ENCODE measurements at regions not wholly inside any gene's neighbourhood (a gene's known extent, or its start where the extent isn't known, plus 50 kb on each side); places are given as distances from the start of the nearest gene placed in this dataset.

DNA sequence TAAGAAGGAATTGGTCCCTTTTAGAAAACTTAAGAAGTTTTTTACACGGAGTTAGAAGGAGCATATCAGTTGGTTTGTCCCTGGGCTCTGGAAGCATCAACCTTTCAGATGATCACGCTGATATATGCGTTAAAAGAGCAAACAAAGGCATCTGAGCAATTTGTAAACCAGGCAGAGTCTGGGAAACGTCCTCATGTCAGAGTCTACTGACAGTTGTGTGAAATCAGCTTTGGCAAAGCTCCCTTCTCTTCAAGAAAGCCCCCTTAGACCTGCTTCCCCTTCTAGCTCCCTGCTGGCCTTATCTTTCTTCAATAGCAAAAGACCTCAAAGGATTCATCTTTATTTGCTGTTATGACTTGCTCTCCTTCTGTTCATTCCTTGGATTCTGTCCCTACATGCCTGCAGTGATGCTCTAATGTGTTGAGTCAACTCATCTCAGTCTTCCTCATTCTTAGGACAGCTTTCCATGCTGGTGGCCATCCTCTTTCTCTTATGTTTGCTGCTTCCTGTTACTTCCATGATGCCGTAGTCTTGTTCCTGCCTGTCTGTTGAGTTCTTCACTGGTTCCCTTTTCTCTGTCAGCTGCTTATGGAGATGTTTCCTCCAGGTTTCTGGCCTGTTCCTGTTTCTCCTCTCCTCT lies 106.5 kb upstream of the BMPER start:
- DNase-seq (ENCODE audit: low spot score) (no peak), ATAC-seq (no peak)
- no peaks in the 10 kb centered on the region for H3K4me1 Mint-ChIP-seq (ENCODE audit: low read depth in 2 of 2)
- no peak overlapping the region for H3K27ac Mint-ChIP-seq
- peaks cover 0 to 2% of the 10 kb centered on the region in 2 donors for H3K27me3 Mint-ChIP-seq
- H3K9me3 Mint-ChIP-seq, result no peaks in the 10 kb centered on the region
- H3K36me3 Mint-ChIP-seq, result no peaks in the 10 kb centered on the region
- H3K4me3 Mint-ChIP-seq, result no peak overlapping the region

- peaks cover 0 to 2% of the 10 kb centered on the region in 2 donors for H3K27me3 Mint-ChIP-seq
- no peaks in the 10 kb centered on the region for H3K4me1 Mint-ChIP-seq (ENCODE audit: low read depth in 2 of 2)
- no peaks in the 10 kb centered on the region for H3K9me3 Mint-ChIP-seq
- ATAC-seq (no peak), DNase-seq (ENCODE audit: low spot score) (no peak)
- H3K27ac Mint-ChIP-seq, result no peak overlapping the region
- no peak overlapping the region for H3K4me3 Mint-ChIP-seq
- H3K36me3 Mint-ChIP-seq, result no peaks in the 10 kb centered on the region
These were observed 105.6 kb upstream of the BMPER start for GRCh38 chr7:33799766-33800165.

- no peaks in the 10 kb centered on the region for H3K9me3 Mint-ChIP-seq
- ATAC-seq (no peak), DNase-seq (ENCODE audit: low spot score) (no peak)
- H3K4me1 Mint-ChIP-seq (ENCODE audit: low read depth in 2 of 2), result no peaks in the 10 kb centered on the region
- no peak overlapping the region for H3K4me3 Mint-ChIP-seq
- H3K36me3 Mint-ChIP-seq, result no peaks in the 10 kb centered on the region
- H3K27ac Mint-ChIP-seq, result no peak overlapping the region
- H3K27me3 Mint-ChIP-seq, result peaks cover 0 to 2% of the 10 kb centered on the region in 2 donors
These were observed 102.7 kb upstream of the BMPER start for GRCh38 chr7:33802600-33802999.

DNA sequence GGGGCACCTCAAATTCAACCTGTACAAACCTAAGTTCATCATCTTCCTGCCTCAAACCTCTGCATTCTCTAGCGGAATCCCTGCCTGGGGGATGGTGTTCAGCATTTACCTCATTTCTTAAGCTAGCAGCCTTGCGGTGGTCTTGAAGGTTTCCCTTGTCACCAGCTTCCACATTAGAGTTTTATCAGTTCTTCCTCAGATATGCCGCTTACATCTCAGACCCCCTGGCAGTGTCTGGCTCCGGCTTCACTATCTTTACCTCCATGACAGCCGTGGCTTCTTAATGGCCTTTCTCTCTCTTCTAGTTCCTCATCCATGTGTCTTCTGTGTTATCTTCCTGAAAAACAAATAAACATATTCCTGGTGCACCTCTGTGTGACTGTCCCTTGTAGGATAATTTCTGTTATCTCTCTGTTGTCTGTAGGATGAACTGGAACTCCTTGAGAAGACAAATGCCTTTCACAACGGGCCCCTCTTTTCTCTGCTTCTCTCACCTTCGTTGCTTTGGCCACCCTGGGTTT lies 101.1 kb upstream of the BMPER start:
- no peak for DNase-seq (ENCODE audit: low spot score)
- Mint-ChIP-seq H3K4me1 (ENCODE audit: low read depth in 2 of 2) (no peaks in the 10 kb centered on the region), H3K4me3 (no peak overlapping the region), H3K9me3 (no peaks in the 10 kb centered on the region), H3K27ac (no peak overlapping the region), H3K27me3 (peaks cover 0 to 2% of the 10 kb centered on the region in 2 donors), H3K36me3 (no peaks in the 10 kb centered on the region)
- ATAC-seq, result no peak

DNA sequence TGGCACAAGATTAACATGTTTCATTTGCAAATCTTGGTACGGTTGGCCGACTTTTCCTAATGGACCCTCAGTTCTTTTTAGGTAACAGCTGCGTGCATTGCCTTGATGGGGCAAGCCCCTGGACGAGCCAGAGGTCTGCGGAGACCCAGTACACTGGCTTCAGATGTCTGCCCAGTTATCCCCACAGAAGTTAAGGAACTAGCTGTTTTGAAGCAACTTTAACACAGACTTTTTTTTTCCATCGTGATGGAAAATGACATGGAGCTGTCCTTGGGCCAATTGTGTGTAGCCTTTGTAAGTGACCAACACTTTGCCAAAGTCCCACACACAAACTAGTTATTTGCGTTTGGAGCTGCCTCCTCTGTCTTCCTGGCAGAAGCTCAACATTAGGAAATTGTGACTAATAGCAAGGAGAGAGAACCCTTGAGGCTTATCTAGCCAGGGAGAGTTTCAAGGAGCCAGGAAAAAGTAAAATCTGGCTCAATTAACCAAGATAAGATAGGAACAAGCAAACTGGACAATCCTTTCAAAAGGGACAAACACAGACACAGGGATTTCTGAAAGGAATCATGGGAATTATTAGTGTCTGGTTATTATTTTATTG lies 99.6 kb upstream of the BMPER start:
- Mint-ChIP-seq H3K4me1 (ENCODE audit: low read depth in 2 of 2) (no peaks in the 10 kb centered on the region), H3K9me3 (no peaks in the 10 kb centered on the region), H3K4me3 (no peak overlapping the region), H3K27me3 (peaks cover 0 to 2% of the 10 kb centered on the region in 2 donors), H3K27ac (no peak overlapping the region), H3K36me3 (no peaks in the 10 kb centered on the region)
- DNase-seq (ENCODE audit: low spot score) (no peak), ATAC-seq (no peak)

- no peaks in the 10 kb centered on the region for H3K36me3 Mint-ChIP-seq
- H3K4me3 Mint-ChIP-seq, result no peak overlapping the region
- no peaks in the 10 kb centered on the region for H3K27me3 Mint-ChIP-seq
- H3K27ac Mint-ChIP-seq, result no peak overlapping the region
- H3K9me3 Mint-ChIP-seq, result no peaks in the 10 kb centered on the region
- no peak for DNase-seq (ENCODE audit: low spot score)
- no peaks in the 10 kb centered on the region for H3K4me1 Mint-ChIP-seq (ENCODE audit: low read depth in 2 of 2)
- ATAC-seq, result no peak
These were observed 98.8 kb upstream of the BMPER start for GRCh38 chr7:33806298-33807154.

GRCh38 chr7:33807155-33807530 lies 98.2 kb upstream of the BMPER start:
- no peak overlapping the region for H3K27ac Mint-ChIP-seq
- ATAC-seq (no peak), DNase-seq (ENCODE audit: low spot score) (no peak)
- H3K4me3 Mint-ChIP-seq, result no peak overlapping the region
- H3K36me3 Mint-ChIP-seq, result no peaks in the 10 kb centered on the region
- H3K4me1 Mint-ChIP-seq (ENCODE audit: low read depth in 2 of 2), result no peaks in the 10 kb centered on the region
- no peaks in the 10 kb centered on the region for H3K9me3 Mint-ChIP-seq
- no peaks in the 10 kb centered on the region for H3K27me3 Mint-ChIP-seq

DNA sequence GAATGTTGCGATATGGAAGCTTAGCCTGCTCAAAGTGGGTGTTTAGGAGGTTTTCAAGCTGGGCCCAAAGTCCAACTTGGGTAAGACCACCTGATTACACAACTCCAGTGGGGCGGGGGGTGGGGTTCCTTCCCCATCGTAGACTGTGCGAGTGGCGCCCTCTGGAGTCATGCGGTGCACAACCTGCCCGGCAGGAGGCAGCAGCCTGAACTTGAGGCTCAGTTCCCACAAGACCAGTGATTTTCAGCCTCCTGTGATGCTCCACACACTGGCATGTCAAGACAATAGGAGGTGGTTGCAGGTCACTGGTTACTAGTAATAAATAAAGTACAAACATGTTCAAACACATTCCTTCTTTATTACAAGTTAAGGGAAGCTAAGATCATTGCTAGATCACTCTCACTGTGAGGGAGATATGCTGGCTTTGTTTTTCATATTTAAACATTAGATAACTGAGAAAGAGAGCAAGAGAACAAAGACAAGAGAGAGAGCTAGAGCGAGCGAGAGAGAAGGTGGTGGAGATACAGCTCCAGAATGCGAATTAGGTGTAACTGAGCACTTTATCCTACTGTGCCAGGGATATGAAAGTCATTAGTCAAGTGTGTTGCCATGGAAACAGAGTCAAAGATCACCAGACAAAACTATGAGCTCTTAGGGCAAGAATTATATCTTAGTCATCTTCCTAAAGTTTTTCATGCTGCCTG lies 97.4 kb upstream of the BMPER start:
- Mint-ChIP-seq H3K27ac (no peak overlapping the region), H3K4me1 (ENCODE audit: low read depth in 2 of 2) (no peaks in the 10 kb centered on the region), H3K9me3 (peaks cover 3% of the 10 kb centered on the region), H3K4me3 (no peak overlapping the region), H3K27me3 (no peaks in the 10 kb centered on the region), H3K36me3 (no peaks in the 10 kb centered on the region)
- DNase-seq (ENCODE audit: low spot score) (no peak), ATAC-seq (no peak)

GRCh38 chr7:33809228-33809627 lies 96.1 kb upstream of the BMPER start:
- no peak for DNase-seq (ENCODE audit: low spot score)
- Mint-ChIP-seq H3K27me3 (no peaks in the 10 kb centered on the region), H3K27ac (no peak overlapping the region), H3K4me1 (ENCODE audit: low read depth in 2 of 2) (peaks cover 2 to 4% of the 10 kb centered on the region in 2 donors), H3K9me3 (peaks cover 5% of the 10 kb centered on the region), H3K36me3 (no peaks in the 10 kb centered on the region), H3K4me3 (no peak overlapping the region)
- ATAC-seq, result no peak

DNA sequence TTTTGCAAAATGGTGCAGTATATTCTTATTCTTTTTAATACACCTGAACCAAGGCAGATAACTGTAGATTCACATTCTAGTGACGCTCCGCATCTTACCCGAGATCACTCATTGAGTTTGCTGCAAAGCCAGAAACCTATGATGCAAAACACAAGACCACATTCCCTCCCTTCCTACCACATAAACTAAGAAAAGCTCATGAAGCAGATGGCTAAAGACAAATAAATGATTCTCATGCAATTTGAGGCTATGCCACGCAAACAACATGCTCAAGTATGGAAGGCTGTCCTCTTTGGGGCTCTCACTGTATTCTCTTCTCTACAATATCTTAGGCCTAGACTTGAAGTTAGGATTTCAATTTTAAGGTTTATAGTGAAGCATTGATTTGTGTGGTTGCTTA lies 95.0 kb upstream of the BMPER start:
- Mint-ChIP-seq H3K27ac (no peak overlapping the region), H3K27me3 (no peaks in the 10 kb centered on the region), H3K4me3 (no peak overlapping the region), H3K9me3 (peaks cover 5% of the 10 kb centered on the region), H3K4me1 (ENCODE audit: low read depth in 2 of 2) (peaks cover 11 to 12% of the 10 kb centered on the region in 2 donors), H3K36me3 (no peaks in the 10 kb centered on the region)
- DNase-seq (ENCODE audit: low spot score), result no peak
- ATAC-seq, result no peak

GRCh38 chr7:33813331-33813730 lies 92.0 kb upstream of the BMPER start:
- DNase-seq (ENCODE audit: low spot score), result no peak
- Mint-ChIP-seq H3K36me3 (peaks cover 6% of the 10 kb centered on the region), H3K27me3 (peaks cover 4 to 10% of the 10 kb centered on the region in 2 donors), H3K4me3 (no peak overlapping the region), H3K4me1 (ENCODE audit: low read depth in 2 of 2) (peaks cover 11 to 12% of the 10 kb centered on the region in 2 donors), H3K9me3 (peaks cover 5% of the 10 kb centered on the region), H3K27ac (no peak overlapping the region)
- no peak for ATAC-seq

DNA sequence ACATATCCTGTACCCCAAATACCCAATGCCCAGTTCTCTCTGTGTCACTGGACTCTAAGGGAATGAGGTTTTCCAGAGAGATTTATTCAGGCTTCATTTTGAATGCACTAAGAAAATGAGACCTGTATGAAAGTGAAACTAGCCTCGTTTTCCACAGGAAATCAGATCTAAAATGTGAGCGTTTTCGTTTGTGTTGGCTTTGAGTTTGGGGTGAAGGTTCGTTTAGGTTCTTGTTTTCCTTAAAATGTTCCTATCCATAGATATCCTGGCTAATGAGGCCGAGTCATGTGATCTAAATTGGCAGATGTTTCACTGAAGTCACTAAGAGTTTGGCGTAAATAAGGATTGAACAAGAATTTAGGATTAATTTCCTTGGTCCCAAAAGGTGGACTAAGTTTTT lies 90.9 kb upstream of the BMPER start:
- H3K4me3 Mint-ChIP-seq, result peak overlapping the region; percentile 0
- peaks cover 11 to 12% of the 10 kb centered on the region in 2 donors for H3K4me1 Mint-ChIP-seq (ENCODE audit: low read depth in 2 of 2)
- H3K27me3 Mint-ChIP-seq, result peaks cover 4 to 10% of the 10 kb centered on the region in 2 donors
- DNase-seq (ENCODE audit: low spot score) (no peak), ATAC-seq (no peak)
- peaks cover 6% of the 10 kb centered on the region for H3K36me3 Mint-ChIP-seq
- H3K27ac Mint-ChIP-seq, result peak overlapping the region in 1 of 2 donors; percentile 22
- H3K9me3 Mint-ChIP-seq, result peaks cover 5% of the 10 kb centered on the region

DNA sequence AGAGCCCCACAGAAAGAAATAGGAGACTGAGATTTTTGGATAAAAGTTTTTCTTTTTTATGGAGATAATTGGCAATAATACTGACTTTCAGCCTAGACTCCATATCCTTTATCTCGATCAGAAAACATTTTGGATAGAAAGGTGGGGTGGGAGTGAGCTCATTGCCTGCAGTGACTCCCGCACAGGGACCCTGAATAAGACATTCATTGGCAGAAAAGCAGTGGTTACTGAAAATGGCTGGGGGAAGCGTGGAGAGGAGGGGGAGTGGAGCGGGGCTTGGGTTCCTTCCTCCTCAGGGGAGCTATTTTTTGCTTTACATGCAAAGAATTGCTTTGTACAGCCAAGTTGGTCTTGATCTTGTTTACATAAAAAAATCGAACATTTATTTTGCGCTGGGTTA lies 90.4 kb upstream of the BMPER start:
- no peak for DNase-seq (ENCODE audit: low spot score)
- ATAC-seq, result no peak
- no peak overlapping the region for H3K27ac Mint-ChIP-seq
- no peak overlapping the region for H3K4me3 Mint-ChIP-seq
- H3K9me3 Mint-ChIP-seq, result peaks cover 5% of the 10 kb centered on the region
- peaks cover 4 to 10% of the 10 kb centered on the region in 2 donors for H3K27me3 Mint-ChIP-seq
- peaks cover 6% of the 10 kb centered on the region for H3K36me3 Mint-ChIP-seq
- peaks cover 11 to 12% of the 10 kb centered on the region in 2 donors for H3K4me1 Mint-ChIP-seq (ENCODE audit: low read depth in 2 of 2)
